Lower lobe of right lung (tissue), 2 donors: ENCODE measurements at regions not wholly inside any gene's neighbourhood (a gene's known extent, or its start where the extent isn't known, plus 50 kb on each side); places are given as distances from the start of the nearest gene placed in this dataset.

Source experiments
- ATAC-seq, 2 donors: fragments of 200-7000 bp; cut with Tn5 transposase; one replicate each; pipeline ENCODE4 v1.9.1; 2020 to 2022; ENCODE audit warnings: mild to moderate bottlenecking in 2 of 2, moderate library complexity in 2 of 2
- DNase-seq: peaks from one replicate; pipeline ENCODE4 v3.0.0-alpha.2; 2020
- H3K27ac ChIP-seq: fragments of 200-600 bp; one replicate; pipeline ENCODE4 v1.8.0; 2022
- H3K27me3 ChIP-seq: fragments of 200-600 bp; one replicate; pipeline ENCODE4 v1.8.0; 2022; ENCODE audit warnings: low read depth
- H3K36me3 ChIP-seq: fragments of 200-600 bp; one replicate; pipeline ENCODE4 v1.8.0; 2022; ENCODE audit warnings: mild to moderate bottlenecking
- H3K4me1 ChIP-seq: fragments of 200-600 bp; one replicate; pipeline ENCODE4 v1.8.0; 2022
- H3K4me3 ChIP-seq: fragments of 200-600 bp; one replicate; pipeline ENCODE4 v1.8.0; 2022; ENCODE audit warnings: mild to moderate bottlenecking
- H3K9me3 ChIP-seq: fragments of 200-600 bp; one replicate; pipeline ENCODE4 v1.8.0; 2022
- intact Hi-C: fragments of 100-400 bp; cut with DNase I; formaldehyde crosslinking; loops from one replicate; pipeline ENCODE4 v1.11.0; 2022
- TF ChIP-seq, protein P1 (sequence below): fragments of 200-600 bp; IDR thresholded peaks from one replicate; pipeline ENCODE4 v1.8.0; 2022; ENCODE audit warnings: antibody characterized with exemption, mild to moderate bottlenecking
- donor health status: DM: no; HTN: yes; CAD: no; lungs with severe emphysema.

DNA sequence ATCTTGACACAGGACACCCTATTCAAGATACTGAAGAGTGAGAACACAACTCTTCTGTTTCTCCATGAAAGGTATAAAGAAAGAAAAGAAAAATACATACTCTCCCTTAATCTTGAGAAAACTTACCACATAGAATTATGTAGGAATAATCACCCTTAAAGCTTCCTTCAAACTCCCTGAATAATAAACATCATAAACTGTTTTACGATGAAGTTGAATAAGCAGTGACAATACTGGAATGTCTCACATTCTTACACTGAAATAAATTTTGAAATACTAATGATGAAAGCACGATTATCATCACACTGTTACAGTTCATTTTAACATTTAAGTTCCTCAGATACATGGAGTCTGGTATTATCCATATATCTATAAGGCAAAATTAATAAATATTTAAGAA, 306.2 kb downstream of the IPMK start:
- DNase-seq (no peak), ATAC-seq (no peak)
- H3K4me3 ChIP-seq = no peak overlapping the region
- no peak overlapping the region for H3K27ac ChIP-seq
- H3K9me3 ChIP-seq = no peaks in the 10 kb centered on the region
- H3K4me1 ChIP-seq = no peaks in the 10 kb centered on the region
- TF ChIP-seq, protein P1, sequence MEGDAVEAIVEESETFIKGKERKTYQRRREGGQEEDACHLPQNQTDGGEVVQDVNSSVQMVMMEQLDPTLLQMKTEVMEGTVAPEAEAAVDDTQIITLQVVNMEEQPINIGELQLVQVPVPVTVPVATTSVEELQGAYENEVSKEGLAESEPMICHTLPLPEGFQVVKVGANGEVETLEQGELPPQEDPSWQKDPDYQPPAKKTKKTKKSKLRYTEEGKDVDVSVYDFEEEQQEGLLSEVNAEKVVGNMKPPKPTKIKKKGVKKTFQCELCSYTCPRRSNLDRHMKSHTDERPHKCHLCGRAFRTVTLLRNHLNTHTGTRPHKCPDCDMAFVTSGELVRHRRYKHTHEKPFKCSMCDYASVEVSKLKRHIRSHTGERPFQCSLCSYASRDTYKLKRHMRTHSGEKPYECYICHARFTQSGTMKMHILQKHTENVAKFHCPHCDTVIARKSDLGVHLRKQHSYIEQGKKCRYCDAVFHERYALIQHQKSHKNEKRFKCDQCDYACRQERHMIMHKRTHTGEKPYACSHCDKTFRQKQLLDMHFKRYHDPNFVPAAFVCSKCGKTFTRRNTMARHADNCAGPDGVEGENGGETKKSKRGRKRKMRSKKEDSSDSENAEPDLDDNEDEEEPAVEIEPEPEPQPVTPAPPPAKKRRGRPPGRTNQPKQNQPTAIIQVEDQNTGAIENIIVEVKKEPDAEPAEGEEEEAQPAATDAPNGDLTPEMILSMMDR = no peak
- intact Hi-C loops = no loop called here
- no peaks in the 10 kb centered on the region for H3K36me3 ChIP-seq
- H3K27me3 ChIP-seq = no peaks in the 10 kb centered on the region

DNA sequence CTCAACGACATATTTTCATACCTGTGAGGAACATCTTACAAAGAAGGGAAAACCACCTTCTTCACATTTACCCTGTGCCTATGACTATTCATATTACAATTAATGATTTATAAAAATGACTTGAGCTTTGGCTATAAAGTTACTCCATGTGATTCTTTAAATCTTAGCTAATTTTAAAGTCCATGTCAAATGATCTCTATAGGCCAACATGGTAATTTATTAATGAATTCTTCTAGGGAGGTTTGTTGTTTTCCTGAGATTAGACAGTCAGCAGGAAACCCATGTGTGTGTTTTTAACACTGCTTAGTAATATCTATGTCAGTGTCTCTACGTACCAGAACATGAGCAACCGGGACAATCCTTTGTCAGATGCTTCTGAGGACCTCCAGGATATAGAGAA, 307.3 kb downstream of the IPMK start:
- Histone ChIP-seq H3K27me3 (no peaks in the 10 kb centered on the region), H3K27ac (no peak overlapping the region), H3K4me1 (no peaks in the 10 kb centered on the region), H3K4me3 (no peak overlapping the region), H3K36me3 (no peaks in the 10 kb centered on the region), H3K9me3 (no peaks in the 10 kb centered on the region)
- ATAC-seq (no peak), DNase-seq (no peak)
- intact Hi-C loops = no loop called here
- TF ChIP-seq, protein P1 = no peak

GRCh38 chr10:57959318-57960006, 308.2 kb downstream of the IPMK start:
- TF ChIP-seq, protein P1 = no peak
- DNase-seq (no peak), ATAC-seq (no peak)
- H3K36me3 ChIP-seq = no peaks in the 10 kb centered on the region
- H3K27me3 ChIP-seq = no peaks in the 10 kb centered on the region
- H3K4me1 ChIP-seq = no peaks in the 10 kb centered on the region
- intact Hi-C loops = no loop called here
- no peak overlapping the region for H3K4me3 ChIP-seq
- no peaks in the 10 kb centered on the region for H3K9me3 ChIP-seq
- H3K27ac ChIP-seq = no peak overlapping the region

- no peak overlapping the region for H3K4me3 ChIP-seq
- H3K4me1 ChIP-seq = no peaks in the 10 kb centered on the region
- H3K36me3 ChIP-seq = no peaks in the 10 kb centered on the region
- TF ChIP-seq, protein P1 = no peak
- no peak for ATAC-seq
- intact Hi-C loops = no loop called here
- H3K9me3 ChIP-seq = no peaks in the 10 kb centered on the region
- no peak for DNase-seq
- no peak overlapping the region for H3K27ac ChIP-seq
- no peaks in the 10 kb centered on the region for H3K27me3 ChIP-seq
These were observed 312.6 kb downstream of the IPMK start for GRCh38 chr10:57955076-57955475.

GRCh38 chr10:57952741-57953140, 315.0 kb downstream of the IPMK start:
- H3K4me3 ChIP-seq = no peak overlapping the region
- H3K9me3 ChIP-seq = no peaks in the 10 kb centered on the region
- no peaks in the 10 kb centered on the region for H3K36me3 ChIP-seq
- H3K27me3 ChIP-seq = no peaks in the 10 kb centered on the region
- no peak for DNase-seq
- TF ChIP-seq, protein P1 = no peak
- H3K4me1 ChIP-seq = no peaks in the 10 kb centered on the region
- ATAC-seq = no peak
- no peak overlapping the region for H3K27ac ChIP-seq
- intact Hi-C loops = no loop called here
